NCI-H1436 treated with DMSO at 0.1 percent for 48 hours (cell line): ENCODE measurements at regions not wholly inside any gene's neighbourhood (a gene's known extent, or its start where the extent isn't known, plus 50 kb on each side); places are given as distances from the start of the nearest gene placed in this dataset.

ENCODE experiments used
- DNase-seq: peaks from one replicate; lab custom pipeline; 2025; lab: John Stamatoyannopoulos, UW

GRCh38 chr11:38282718-38283117 is 1684.7 kb upstream of the RAG2 start:
- DNase-seq, result no peak

GRCh38 chr11:38278457-38279141 is 1680.6 kb upstream of the RAG2 start:
- no peak for DNase-seq

GRCh38 chr11:38274031-38274430 is 1676.0 kb upstream of the RAG2 start:
- no peak for DNase-seq

- no peak for DNase-seq
These were observed 1674.3 kb upstream of the RAG2 start for GRCh38 chr11:38272376-38272775.

- DNase-seq, result no peak
These were observed 1668.7 kb upstream of the RAG2 start for GRCh38 chr11:38266691-38267090.

GRCh38 chr11:38256436-38256835 is 1658.4 kb upstream of the RAG2 start:
- no peak for DNase-seq

- DNase-seq, result no peak
These were observed 1656.9 kb upstream of the RAG2 start for GRCh38 chr11:38254913-38255312.

GRCh38 chr11:38252620-38253019 is 1654.6 kb upstream of the RAG2 start:
- no peak for DNase-seq

GRCh38 chr11:38246451-38246850 is 1648.4 kb upstream of the RAG2 start:
- DNase-seq, result no peak

- DNase-seq, result no peak
These were observed 1628.6 kb upstream of the RAG2 start for GRCh38 chr11:38226684-38227083.

GRCh38 chr11:38221295-38221694 is 1623.3 kb upstream of the RAG2 start:
- DNase-seq, result no peak

- no peak for DNase-seq
These were observed 1621.6 kb upstream of the RAG2 start for GRCh38 chr11:38219636-38220035.

GRCh38 chr11:38208951-38209350 is 1610.9 kb upstream of the RAG2 start:
- no peak for DNase-seq

GRCh38 chr11:38206663-38207062 is 1608.6 kb upstream of the RAG2 start:
- no peak for DNase-seq

- DNase-seq, result no peak
These were observed 1593.1 kb upstream of the RAG2 start for GRCh38 chr11:38191101-38191500.

- no peak for DNase-seq
These were observed 1584.3 kb upstream of the RAG2 start for GRCh38 chr11:38182126-38182866.

- DNase-seq, result no peak
These were observed 1578.8 kb upstream of the RAG2 start for GRCh38 chr11:38176686-38177322.

- no peak for DNase-seq
These were observed 1575.6 kb upstream of the RAG2 start for GRCh38 chr11:38173676-38174075.

GRCh38 chr11:38169286-38169685 is 1571.2 kb upstream of the RAG2 start:
- DNase-seq, result no peak

- no peak for DNase-seq
These were observed 1565.5 kb upstream of the RAG2 start for GRCh38 chr11:38163526-38163925.

GRCh38 chr11:38160433-38160832 is 1562.4 kb upstream of the RAG2 start:
- no peak for DNase-seq

- DNase-seq, result no peak
These were observed 1561.0 kb upstream of the RAG2 start for GRCh38 chr11:38159038-38159437.

GRCh38 chr11:38156495-38157146 is 1558.6 kb upstream of the RAG2 start:
- DNase-seq, result no peak
